K562 (cell line): ENCODE measurements at regions not wholly inside any gene's neighbourhood (a gene's known extent, or its start where the extent isn't known, plus 50 kb on each side); places are given as distances from the start of the nearest gene placed in this dataset.

Experiments used
- ATAC-seq: fragments of 200-7000 bp; cut with Tn5 transposase; 3 replicates; pipeline ENCODE4 v1.9.1; 2020; ENCODE audit warnings: moderate library complexity
- BruUV-seq: library from RNA; stranded (reverse); fragments of 400-500 nt; replicated peaks from 2 replicates; lab custom pipeline; 2021; lab: Mats Ljungman, UMichigan
- CTCF ChIA-PET: fragments of 300-600 bp; formaldehyde crosslinking; extraction: SDS; loops from one replicate; lab custom pipeline; 2021; ENCODE audit warnings: low intra/inter-chr PET ratio; lab: Yijun Ruan, JAX
- POLR2A ChIA-PET: fragments of 300-600, 350-650 bp; sonication (Branson Sonifier 250); formaldehyde crosslinking; extraction: SDS; loops from one replicate; lab custom pipeline; 2021; ENCODE audit warnings: antibody characterized with exemption, inconsistent platforms; lab: Yijun Ruan, JAX
- DNase-seq, 4 experiments: peaks; one replicate each; pipeline versions ENCODE4 v3.0.0 to v3.0.0-alpha.2; 2011 to 2018; ENCODE audit warnings: low spot score in 3 of 4, mixed read lengths in 3 of 4; ENCODE audit errors: extremely low read depth in 1 of 4
- FAIRE-seq: peaks from 2 replicates; lab custom pipeline; 2011; peaks lifted over from hg19 to GRCh38; lab: Jason Lieb, UNC
- H2AFZ ChIP-seq: 2 replicates; pipeline ENCODE4 v1.6.0; 2011; ENCODE audit warnings: low read depth, low read length, control low read depth, inconsistent platforms
- H3K27ac ChIP-seq: fragments of 200-600 bp; 3 replicates; pipeline ENCODE4 v1.8.0; 2011; ENCODE audit warnings: low read depth, mild to moderate bottlenecking, control low read depth, inconsistent platforms, low read length, moderate library complexity, mixed read lengths; ENCODE audit errors: extremely low read depth
- H3K27me3 ChIP-seq, 2 experiments: fragments of 300-600 bp in 1 of 2; 2 replicates in 1 of 2; 3 replicates in 1 of 2; pipeline versions ENCODE4 v1.6.0 to v1.8.0; 2011; ENCODE audit warnings: inconsistent platforms in 2 of 2, low read length in 2 of 2, mild to moderate bottlenecking in 1 of 2, mixed read lengths in 1 of 2, moderate library complexity in 1 of 2; ENCODE audit not compliant: control insufficient read depth in 2 of 2, insufficient read depth in 2 of 2
- H3K36me3 ChIP-seq: fragments of 300-600 bp; 3 replicates; pipeline ENCODE4 v1.8.0; 2011; ENCODE audit warnings: mild to moderate bottlenecking, low read length, inconsistent platforms; ENCODE audit not compliant: control insufficient read depth, insufficient read depth
- H3K4me1 ChIP-seq, 2 experiments: fragments of 200-600 bp in 1 of 2; replicated peaks in 1 of 2; 2 replicates in 1 of 2; 3 replicates in 1 of 2; pipeline versions ENCODE4 v1.5.1 to v1.8.0; 2011; ENCODE audit warnings: inconsistent platforms in 2 of 2, low read length in 2 of 2, mild to moderate bottlenecking in 1 of 2, mixed read lengths in 1 of 2, moderate library complexity in 1 of 2; ENCODE audit not compliant: control insufficient read depth in 2 of 2, insufficient read depth in 2 of 2
- H3K4me2 ChIP-seq: 2 replicates; pipeline ENCODE4 v1.6.1; 2011; ENCODE audit warnings: low read length, control low read depth, inconsistent platforms, mixed read lengths; ENCODE audit not compliant: insufficient read depth
- H3K4me3 ChIP-seq: fragments of 200-600 bp; sonication (generic), shearing (Covaris generic); 2 replicates; pipeline ENCODE4 v1.5.1; 2016; ENCODE audit warnings: control low read depth, inconsistent platforms
- H3K79me2 ChIP-seq: fragments of 200-600 bp; 3 replicates; pipeline ENCODE4 v1.8.0; 2011; ENCODE audit warnings: low read length, inconsistent platforms; ENCODE audit not compliant: control insufficient read depth, insufficient read depth
- H3K9ac ChIP-seq, 2 experiments: 2 replicates each; pipeline versions ENCODE4 v1.6.0 to v1.6.1; 2011; ENCODE audit warnings: low read depth in 2 of 2, low read length in 2 of 2, control low read depth in 1 of 2, inconsistent platforms in 1 of 2, mild to moderate bottlenecking in 1 of 2, mixed read lengths in 1 of 2; ENCODE audit not compliant: insufficient read depth in 1 of 2
- H3K9me1 ChIP-seq: one replicate; pipeline ENCODE4 v1.6.0; 2011; ENCODE audit warnings: inconsistent platforms, mild to moderate bottlenecking, low read length, moderate library complexity; ENCODE audit not compliant: control insufficient read depth, insufficient read depth
- H3K9me3 ChIP-seq: replicated peaks from 2 replicates; pipeline ENCODE4 v1.5.1; 2011; ENCODE audit warnings: low read depth, low read length, inconsistent platforms; ENCODE audit not compliant: control insufficient read depth, insufficient read depth
- H4K20me1 ChIP-seq: replicated peaks from 2 replicates; pipeline ENCODE4 v1.6.1; 2011; ENCODE audit warnings: low read length, inconsistent platforms, mixed read lengths; ENCODE audit not compliant: control insufficient read depth, insufficient read depth
- BRD4 ChIP-seq: fragments of 200-600 bp; sonication (generic); IDR thresholded peaks from 2 replicates; pipeline ENCODE4 v1.6.1; 2017; ENCODE audit warnings: inconsistent platforms
- CBFA2T3 ChIP-seq: fragments of 450-650 bp; IDR thresholded peaks from 2 replicates; pipeline ENCODE4 v1.6.1; 2017
- FOXA1 ChIP-seq: fragments of 450-650 bp; IDR thresholded peaks from 2 replicates; pipeline ENCODE4 v1.6.1; 2016; ENCODE audit warnings: mild to moderate bottlenecking, borderline replicate concordance
- GTF2E2 ChIP-seq: fragments of 200-800 bp; sonication (Bioruptor generic); IDR thresholded peaks from 2 replicates; pipeline ENCODE4 v1.6.1; 2016; ENCODE audit warnings: missing genetic modification characterization, missing compliant biosample characterization
- HNRNPUL1 ChIP-seq: fragments of 200-400 bp; formaldehyde crosslinking; IDR thresholded peaks from 2 replicates; pipeline ENCODE4 v1.6.1; 2017; ENCODE audit warnings: low read length
- KDM5B ChIP-seq: fragments of 200-600 bp; sonication (generic); IDR thresholded peaks from 2 replicates; pipeline ENCODE4 v1.6.1; 2012; ENCODE audit warnings: low read depth, mild to moderate bottlenecking, moderate library complexity, low read length, control low read depth, inconsistent platforms; ENCODE audit not compliant: insufficient replicate concordance
- NFE2 ChIP-seq: IDR thresholded peaks from 2 replicates; pipeline ENCODE4 v1.6.1; 2014; ENCODE audit warnings: antibody characterized with exemption, low read depth
- NFYB ChIP-seq: IDR thresholded peaks from 2 replicates; pipeline ENCODE4 v1.6.1; 2011; ENCODE audit warnings: mild to moderate bottlenecking, moderate library complexity; ENCODE audit not compliant: insufficient read length; ENCODE audit errors: extremely low read depth
- NUFIP1 ChIP-seq: fragments of 450-650 bp; IDR thresholded peaks from 2 replicates; pipeline ENCODE4 v1.6.1; 2018; ENCODE audit not compliant: partially characterized antibody
- POLR3A ChIP-seq: IDR thresholded peaks from 2 replicates; pipeline ENCODE4 v1.6.1; 2011; ENCODE audit warnings: borderline replicate concordance, mild to moderate bottlenecking, moderate library complexity; ENCODE audit not compliant: insufficient read length, insufficient read depth; ENCODE audit errors: extremely low read depth
- RUNX1 ChIP-seq: sonication (generic); IDR thresholded peaks from 2 replicates; pipeline ENCODE4 v1.6.1; 2016; ENCODE audit warnings: antibody characterized with exemption, low read depth
- STAT5A ChIP-seq: IDR thresholded peaks from 2 replicates; pipeline ENCODE4 v1.6.1; 2012; ENCODE audit warnings: low read length, inconsistent platforms, borderline replicate concordance
- THRAP3 ChIP-seq: fragments of 450-650 bp; IDR thresholded peaks from 2 replicates; pipeline ENCODE4 v1.6.1; 2016; ENCODE audit warnings: mild to moderate bottlenecking, inconsistent platforms, borderline replicate concordance
- WHSC1 ChIP-seq: IDR thresholded peaks from one replicate; pipeline ENCODE4 v1.6.1; 2012; ENCODE audit warnings: low read length, control low read depth, inconsistent platforms
- ZNF212 ChIP-seq: fragments of 450-650 bp; formaldehyde crosslinking; IDR thresholded peaks from 2 replicates; pipeline ENCODE4 v1.4.0; 2020; ENCODE audit warnings: mild to moderate bottlenecking
- ZNF75A ChIP-seq: fragments of 450-650 bp; formaldehyde crosslinking; IDR thresholded peaks from 2 replicates; pipeline ENCODE4 v1.4.0; 2020; ENCODE audit warnings: mild to moderate bottlenecking
- WGBS: fragments of 100-300 bp; shearing (Covaris generic); methylation state at CpG from one replicate; pipeline ENCODE4 v1.1.6; 2016; ENCODE audit warnings: low coverage, mixed read lengths; ENCODE audit not compliant: insufficient coverage; ENCODE audit errors: missing lambda C conversion rate; 5-methylcytosine and 5-hydroxymethylcytosine counted together
- in situ Hi-C: fragments of 300-500 bp; cut with MboI; formaldehyde crosslinking; loops from 4 replicates; pipeline ENCODE4 v1.15.0; 2018; ENCODE audit warnings: inconsistent platforms, mixed read lengths
- intact Hi-C: fragments of 100-400 bp; cut with micrococcal nuclease; formaldehyde crosslinking; loops from 2 replicates; pipeline ENCODE4 v1.14.2; 2022
- TF ChIP-seq, protein P1 (sequence below), 2 experiments: fragments of 450-650 bp; IDR thresholded peaks; 2 replicates each; pipeline ENCODE4 v1.6.1; 2018; ENCODE audit warnings: mild to moderate bottlenecking in 2 of 2, low read depth in 1 of 2; ENCODE audit not compliant: partially characterized antibody in 2 of 2
- TF ChIP-seq, protein P2 (sequence below): fragments of 450-650 bp; formaldehyde crosslinking; IDR thresholded peaks from 2 replicates; pipeline ENCODE4 v1.4.0; 2020; ENCODE audit warnings: mild to moderate bottlenecking, moderate library complexity

DNA sequence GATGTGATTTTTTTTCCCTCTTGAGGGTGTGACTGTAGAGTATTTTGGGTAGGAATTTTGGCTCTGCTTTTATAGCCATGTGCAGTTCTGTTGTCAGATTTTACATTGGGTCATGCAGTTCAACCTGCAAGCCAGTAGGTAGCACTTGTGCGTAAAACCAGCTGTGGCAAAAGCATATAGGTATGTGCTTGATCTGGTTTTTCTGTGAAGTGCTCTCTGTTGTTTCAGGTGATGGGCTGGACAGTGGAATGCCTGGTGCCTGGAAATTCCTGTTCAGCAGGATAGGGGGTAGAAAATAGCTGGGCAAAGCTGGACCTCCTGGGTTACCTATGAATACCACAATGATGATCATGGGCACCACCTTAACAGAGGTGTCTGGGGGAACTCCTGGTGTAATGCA is 584.2 kb upstream of the PCDH10 start:
- in situ Hi-C loops: no loop called here
- no TSS peak for BruUV-seq
- no peak for ATAC-seq
- no peaks in the 10 kb centered on the region for H3K4me1 ChIP-seq
- no peak overlapping the region for H3K4me3 ChIP-seq
- DNase-seq: no peak
- H3K9me3 ChIP-seq: no peaks in the 10 kb centered on the region
- TF ChIP-seq FOXA1 (no peak), POLR3A (no peak), GTF2E2 (tag) (no peak), ZNF75A (no peak), CBFA2T3 (no peak), THRAP3 (no peak), HNRNPUL1 (no peak), WHSC1 (no peak), ZNF212 (CRISPR knock-in tag) (no peak), BRD4 (no peak), NFYB (no peak), RUNX1 (no peak), STAT5A (no peak), NFE2 (no peak), KDM5B (no peak), NUFIP1 (no peak)
- TF ChIP-seq, protein P1, sequence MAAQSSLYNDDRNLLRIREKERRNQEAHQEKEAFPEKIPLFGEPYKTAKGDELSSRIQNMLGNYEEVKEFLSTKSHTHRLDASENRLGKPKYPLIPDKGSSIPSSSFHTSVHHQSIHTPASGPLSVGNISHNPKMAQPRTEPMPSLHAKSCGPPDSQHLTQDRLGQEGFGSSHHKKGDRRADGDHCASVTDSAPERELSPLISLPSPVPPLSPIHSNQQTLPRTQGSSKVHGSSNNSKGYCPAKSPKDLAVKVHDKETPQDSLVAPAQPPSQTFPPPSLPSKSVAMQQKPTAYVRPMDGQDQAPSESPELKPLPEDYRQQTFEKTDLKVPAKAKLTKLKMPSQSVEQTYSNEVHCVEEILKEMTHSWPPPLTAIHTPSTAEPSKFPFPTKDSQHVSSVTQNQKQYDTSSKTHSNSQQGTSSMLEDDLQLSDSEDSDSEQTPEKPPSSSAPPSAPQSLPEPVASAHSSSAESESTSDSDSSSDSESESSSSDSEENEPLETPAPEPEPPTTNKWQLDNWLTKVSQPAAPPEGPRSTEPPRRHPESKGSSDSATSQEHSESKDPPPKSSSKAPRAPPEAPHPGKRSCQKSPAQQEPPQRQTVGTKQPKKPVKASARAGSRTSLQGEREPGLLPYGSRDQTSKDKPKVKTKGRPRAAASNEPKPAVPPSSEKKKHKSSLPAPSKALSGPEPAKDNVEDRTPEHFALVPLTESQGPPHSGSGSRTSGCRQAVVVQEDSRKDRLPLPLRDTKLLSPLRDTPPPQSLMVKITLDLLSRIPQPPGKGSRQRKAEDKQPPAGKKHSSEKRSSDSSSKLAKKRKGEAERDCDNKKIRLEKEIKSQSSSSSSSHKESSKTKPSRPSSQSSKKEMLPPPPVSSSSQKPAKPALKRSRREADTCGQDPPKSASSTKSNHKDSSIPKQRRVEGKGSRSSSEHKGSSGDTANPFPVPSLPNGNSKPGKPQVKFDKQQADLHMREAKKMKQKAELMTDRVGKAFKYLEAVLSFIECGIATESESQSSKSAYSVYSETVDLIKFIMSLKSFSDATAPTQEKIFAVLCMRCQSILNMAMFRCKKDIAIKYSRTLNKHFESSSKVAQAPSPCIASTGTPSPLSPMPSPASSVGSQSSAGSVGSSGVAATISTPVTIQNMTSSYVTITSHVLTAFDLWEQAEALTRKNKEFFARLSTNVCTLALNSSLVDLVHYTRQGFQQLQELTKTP (IDR thresholded peaks at IDR 0.05; ENCODE audit: low read depth in 1 of 2, partially characterized antibody in 2 of 2): no peak
- TF ChIP-seq, protein P2, sequence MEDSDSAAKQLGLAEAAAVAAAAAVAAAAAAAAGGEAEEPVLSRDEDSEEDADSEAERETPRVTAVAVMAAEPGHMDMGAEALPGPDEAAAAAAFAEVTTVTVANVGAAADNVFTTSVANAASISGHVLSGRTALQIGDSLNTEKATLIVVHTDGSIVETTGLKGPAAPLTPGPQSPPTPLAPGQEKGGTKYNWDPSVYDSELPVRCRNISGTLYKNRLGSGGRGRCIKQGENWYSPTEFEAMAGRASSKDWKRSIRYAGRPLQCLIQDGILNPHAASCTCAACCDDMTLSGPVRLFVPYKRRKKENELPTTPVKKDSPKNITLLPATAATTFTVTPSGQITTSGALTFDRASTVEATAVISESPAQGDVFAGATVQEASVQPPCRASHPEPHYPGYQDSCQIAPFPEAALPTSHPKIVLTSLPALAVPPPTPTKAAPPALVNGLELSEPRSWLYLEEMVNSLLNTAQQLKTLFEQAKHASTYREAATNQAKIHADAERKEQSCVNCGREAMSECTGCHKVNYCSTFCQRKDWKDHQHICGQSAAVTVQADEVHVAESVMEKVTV (CRISPR knock-in tag): no peak
- TF ChIP-seq, all 486 proteins: peak for 0
- Histone ChIP-seq H2AFZ (no peak overlapping the region), H4K20me1 (no peaks in the 10 kb centered on the region), H3K4me2 (no peak overlapping the region), H3K36me3 (no peaks in the 10 kb centered on the region), H3K79me2 (no peaks in the 10 kb centered on the region), H3K27me3 (no peaks in the 10 kb centered on the region), H3K9ac (no peak overlapping the region), H3K27ac (no peak overlapping the region), H3K9me1 (no peaks in the 10 kb centered on the region)
- CTCF ChIA-PET: no interaction called here
- intact Hi-C loops: no loop called here
- POLR2A ChIA-PET: no interaction called here
- 0% methylated on average over 1 of the region's 1 CpG for WGBS
- no peak for FAIRE-seq
